ENCODE measurements at regions not wholly inside any gene's neighbourhood (a gene's known extent, or its start where the extent isn't known, plus 50 kb on each side); places are given as distances from the start of the nearest gene placed in this dataset.

DNA sequence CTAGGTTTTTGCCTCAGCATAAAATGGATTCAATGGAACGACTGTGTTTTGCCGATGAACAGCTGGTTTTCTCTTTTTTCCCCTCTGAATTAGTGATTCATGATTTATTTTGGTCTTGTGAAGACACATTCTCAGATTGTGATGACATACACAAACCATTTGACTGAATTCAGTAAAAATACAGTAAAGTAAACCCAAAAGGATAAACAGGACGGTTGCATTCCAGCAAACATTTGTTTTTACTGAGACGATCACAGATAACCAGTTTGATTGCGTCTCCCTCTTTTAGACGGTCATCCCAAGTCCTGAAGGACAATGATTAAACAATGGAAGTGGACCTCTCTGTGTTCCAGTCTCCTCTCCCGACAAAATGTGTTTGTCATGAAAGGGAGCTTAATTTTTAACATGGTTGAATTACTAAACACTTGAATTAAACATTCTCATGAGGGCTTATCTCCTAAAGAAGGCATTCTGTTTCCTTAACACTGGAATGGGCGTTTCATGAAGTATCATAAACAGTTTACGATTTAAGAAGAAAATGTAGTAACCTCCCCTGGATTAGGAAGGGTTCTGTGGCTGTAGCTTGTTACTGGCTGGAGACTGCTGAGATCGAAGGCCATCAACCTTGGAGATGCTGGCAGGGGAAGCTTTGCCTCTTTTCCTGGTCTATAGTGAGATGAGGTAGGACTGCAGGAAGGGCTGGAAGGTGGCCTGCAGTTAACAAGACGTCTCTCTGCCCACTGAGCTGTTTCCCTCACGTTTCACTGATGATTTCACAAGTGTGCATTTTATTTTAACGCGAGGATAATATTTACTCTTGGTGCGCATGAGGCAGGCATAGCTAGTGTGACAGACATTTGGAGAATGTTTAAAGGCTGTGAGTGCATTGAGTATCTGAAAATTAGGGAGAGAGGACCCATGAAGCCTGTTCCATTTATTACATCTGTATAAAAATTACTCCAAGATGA, 457.9 kb downstream of the FGF9 start:
- intact Hi-C loops (cut with micrococcal nuclease), result loop anchor here (5.0 kb wide), 1 partner anchor 1249 kb away; no protein-coding TSS in a partner anchor
- no peaks in the 10 kb centered on the region for H3K27me3 Mint-ChIP-seq
- Histone ChIP-seq H4K20me1 (ENCODE audit: control insufficient read depth, insufficient read depth, low read length, poor library complexity, severe bottlenecking) (no peaks in the 10 kb centered on the region), H2AFZ (ENCODE audit: insufficient read depth, low read depth, low read length, poor library complexity, severe bottlenecking) (no peak overlapping the region), H3K9ac (ENCODE audit: low read length) (no peak overlapping the region), H3K36me3 (replicated peaks in 1 of 2; ENCODE audit: control extremely low read depth in 1 of 2, control insufficient read depth in 1 of 2, extremely low read depth in 1 of 2, insufficient read depth in 2 of 2, low read length in 1 of 2) (no peaks in the 10 kb centered on the region), H3K27me3 (replicated peaks in 1 of 4; ENCODE audit: control extremely low read depth in 1 of 4, control insufficient read depth in 3 of 4, insufficient read depth in 4 of 4, low read length in 3 of 4) (no peaks in the 10 kb centered on the region), H3K4me3 (ENCODE audit: control extremely low read depth in 1 of 5, extremely low read depth in 1 of 5, insufficient read depth in 1 of 5, low read depth in 2 of 5, low read length in 4 of 5) (no peak overlapping the region), H3K27ac (ENCODE audit: low read length in 2 of 2) (no peak overlapping the region), H3K4me2 (replicated peaks; ENCODE audit: low read depth, low read length, poor library complexity, severe bottlenecking) (no peak overlapping the region), H3K4me1 (ENCODE audit: control insufficient read depth in 2 of 2, insufficient read depth in 2 of 2, low read length in 2 of 2) (peaks cover 18 to 20% of the 10 kb centered on the region in 2 donors), H3K79me2 (ENCODE audit: control insufficient read depth, insufficient read depth, low read length) (no peaks in the 10 kb centered on the region), H3K9me3 (ENCODE audit: control extremely low read depth in 1 of 3, control insufficient read depth in 2 of 3, insufficient read depth in 1 of 3, low read length in 2 of 3) (peaks cover 0 to 5% (median 0%) of the 10 kb centered on the region in 3 donors)
- no peak for DNase-seq
- no peak for ATAC-seq (ENCODE audit: low read depth)
- CTCF ChIA-PET, result interaction anchor here (0.7 kb wide), 1 partner anchor 35 kb away, joined by 3 read pairs; no protein-coding TSS in a partner anchor
- no peaks in the 10 kb centered on the region for H3K9me3 Mint-ChIP-seq (ENCODE audit: insufficient read depth)
- H3K27ac Mint-ChIP-seq, result no peak overlapping the region
- H3K4me3 Mint-ChIP-seq, result no peak overlapping the region
- WGBS (ENCODE audit: insufficient coverage), result 89% methylated on average over 8 of the region's 15 CpGs
- POLR2A ChIA-PET, result interaction anchor here (0.6 kb wide), 1 partner anchor 14 kb away, joined by 8 read pairs; no protein-coding TSS in a partner anchor
- no peak for TF ChIP-seq EZH2 (IDR thresholded peaks at IDR 0.05; ENCODE audit: borderline replicate concordance, insufficient read depth, low read depth, low read length, poor library complexity, severe bottlenecking)
- TF ChIP-seq, protein P1, sequence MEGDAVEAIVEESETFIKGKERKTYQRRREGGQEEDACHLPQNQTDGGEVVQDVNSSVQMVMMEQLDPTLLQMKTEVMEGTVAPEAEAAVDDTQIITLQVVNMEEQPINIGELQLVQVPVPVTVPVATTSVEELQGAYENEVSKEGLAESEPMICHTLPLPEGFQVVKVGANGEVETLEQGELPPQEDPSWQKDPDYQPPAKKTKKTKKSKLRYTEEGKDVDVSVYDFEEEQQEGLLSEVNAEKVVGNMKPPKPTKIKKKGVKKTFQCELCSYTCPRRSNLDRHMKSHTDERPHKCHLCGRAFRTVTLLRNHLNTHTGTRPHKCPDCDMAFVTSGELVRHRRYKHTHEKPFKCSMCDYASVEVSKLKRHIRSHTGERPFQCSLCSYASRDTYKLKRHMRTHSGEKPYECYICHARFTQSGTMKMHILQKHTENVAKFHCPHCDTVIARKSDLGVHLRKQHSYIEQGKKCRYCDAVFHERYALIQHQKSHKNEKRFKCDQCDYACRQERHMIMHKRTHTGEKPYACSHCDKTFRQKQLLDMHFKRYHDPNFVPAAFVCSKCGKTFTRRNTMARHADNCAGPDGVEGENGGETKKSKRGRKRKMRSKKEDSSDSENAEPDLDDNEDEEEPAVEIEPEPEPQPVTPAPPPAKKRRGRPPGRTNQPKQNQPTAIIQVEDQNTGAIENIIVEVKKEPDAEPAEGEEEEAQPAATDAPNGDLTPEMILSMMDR (IDR thresholded peaks at IDR 0.05), result no peak
- H3K4me1 Mint-ChIP-seq, result peaks cover 27% of the 10 kb centered on the region

DNA sequence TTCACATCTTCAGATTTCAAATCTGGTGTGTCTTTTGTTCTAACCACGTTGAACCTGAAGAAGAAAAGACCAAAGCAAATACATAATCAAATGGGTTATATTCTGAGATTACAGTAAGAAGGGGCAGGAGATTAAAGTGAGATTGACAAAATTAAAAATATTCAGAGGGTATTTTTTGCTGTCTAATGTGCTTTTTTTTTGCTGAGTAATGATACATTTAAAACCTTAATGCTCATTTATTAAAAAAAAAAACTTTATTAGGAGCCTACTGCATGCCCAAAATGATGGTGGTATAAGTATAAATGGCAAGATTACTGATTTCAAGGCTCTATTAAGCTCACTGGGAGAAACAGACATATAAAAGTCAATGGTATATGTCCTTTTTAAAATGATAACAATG, 459.4 kb downstream of the FGF9 start:
- Histone ChIP-seq H3K9me3 (ENCODE audit: control extremely low read depth in 1 of 3, control insufficient read depth in 2 of 3, insufficient read depth in 1 of 3, low read length in 2 of 3) (peaks cover 0 to 5% (median 0%) of the 10 kb centered on the region in 3 donors), H3K4me1 (ENCODE audit: control insufficient read depth in 2 of 2, insufficient read depth in 2 of 2, low read length in 2 of 2) (peaks cover 18 to 20% of the 10 kb centered on the region in 2 donors), H3K27ac (ENCODE audit: low read length in 2 of 2) (no peak overlapping the region), H3K36me3 (replicated peaks in 1 of 2; ENCODE audit: control extremely low read depth in 1 of 2, control insufficient read depth in 1 of 2, extremely low read depth in 1 of 2, insufficient read depth in 2 of 2, low read length in 1 of 2) (no peaks in the 10 kb centered on the region), H3K4me3 (ENCODE audit: control extremely low read depth in 1 of 5, extremely low read depth in 1 of 5, insufficient read depth in 1 of 5, low read depth in 2 of 5, low read length in 4 of 5) (no peak overlapping the region), H3K27me3 (replicated peaks in 1 of 4; ENCODE audit: control extremely low read depth in 1 of 4, control insufficient read depth in 3 of 4, insufficient read depth in 4 of 4, low read length in 3 of 4) (no peaks in the 10 kb centered on the region), H3K4me2 (replicated peaks; ENCODE audit: low read depth, low read length, poor library complexity, severe bottlenecking) (no peak overlapping the region), H2AFZ (ENCODE audit: insufficient read depth, low read depth, low read length, poor library complexity, severe bottlenecking) (no peak overlapping the region), H3K79me2 (ENCODE audit: control insufficient read depth, insufficient read depth, low read length) (no peaks in the 10 kb centered on the region), H3K9ac (ENCODE audit: low read length) (no peak overlapping the region), H4K20me1 (ENCODE audit: control insufficient read depth, insufficient read depth, low read length, poor library complexity, severe bottlenecking) (no peaks in the 10 kb centered on the region)
- H3K9me3 Mint-ChIP-seq (ENCODE audit: insufficient read depth), result no peaks in the 10 kb centered on the region
- H3K27me3 Mint-ChIP-seq, result no peaks in the 10 kb centered on the region
- no peak for ATAC-seq (ENCODE audit: low read depth)
- WGBS (ENCODE audit: insufficient coverage), result no CpG with 5 or more reads among the region's 1 CpG
- TF ChIP-seq, protein P1 (IDR thresholded peaks at IDR 0.05), result no peak
- no peak for TF ChIP-seq EZH2 (IDR thresholded peaks at IDR 0.05; ENCODE audit: borderline replicate concordance, insufficient read depth, low read depth, low read length, poor library complexity, severe bottlenecking)
- DNase-seq, result no peak
- intact Hi-C loops (cut with micrococcal nuclease), result no loop called here
- ChIA-PET POLR2A (no interaction called here), CTCF (interaction anchor here (1.0 kb wide), 1 partner anchor 281 kb away, joined by 3 read pairs; no protein-coding TSS in a partner anchor)
- H3K4me1 Mint-ChIP-seq, result peaks cover 26% of the 10 kb centered on the region
- H3K27ac Mint-ChIP-seq, result no peak overlapping the region
- no peak overlapping the region for H3K4me3 Mint-ChIP-seq

All from B cell (primary cell).